Brain microvascular endothelial cell (primary cell): ENCODE measurements at regions not wholly inside any gene's neighbourhood (a gene's known extent, or its start where the extent isn't known, plus 50 kb on each side); places are given as distances from the start of the nearest gene placed in this dataset.

ENCODE experiments used
- DNase-seq: peaks from one replicate; pipeline ENCODE4 v3.0.0-alpha.2; 2020
- H3K27ac ChIP-seq: fragments of 250-450 bp; sonication (Bioruptor Pico); 2 replicates; pipeline ENCODE4 v1.5.1; 2020; ENCODE audit warnings: mild to moderate bottlenecking, moderate library complexity
- H3K27me3 ChIP-seq: fragments of 250-450 bp; sonication (Bioruptor Pico); replicated peaks from 2 replicates; pipeline ENCODE4 v1.5.1; 2020; ENCODE audit warnings: mild to moderate bottlenecking
- H3K36me3 ChIP-seq: fragments of 250-450 bp; sonication (Bioruptor Pico); replicated peaks from 2 replicates; pipeline ENCODE4 v1.5.1; 2020; ENCODE audit warnings: mild to moderate bottlenecking
- H3K4me3 ChIP-seq: 2 replicates; pipeline ENCODE4 v1.5.1; 2011; ENCODE audit warnings: low read depth, mild to moderate bottlenecking, control low read depth, low read length, moderate library complexity
- in situ Hi-C: cut with HindIII; loops from 2 replicates; pipeline ENCODE4 v1.10.0; 2017; ENCODE audit warnings: low sequenced_read_pairs, low pct_ligation_motif_present
- TF ChIP-seq, protein P1 (sequence below): IDR thresholded peaks from 2 replicates; pipeline ENCODE4 v1.5.1; 2011; ENCODE audit warnings: low read depth, mild to moderate bottlenecking, moderate library complexity, low read length, control low read depth, inconsistent platforms; ENCODE audit errors: missing control alignments

- Histone ChIP-seq H3K4me3 (no peak overlapping the region), H3K27ac (no peak overlapping the region), H3K27me3 (peaks cover 23% of the 10 kb centered on the region), H3K36me3 (no peaks in the 10 kb centered on the region)
- in situ Hi-C loops = no loop called here
- DNase-seq = no peak
- TF ChIP-seq, protein P1, sequence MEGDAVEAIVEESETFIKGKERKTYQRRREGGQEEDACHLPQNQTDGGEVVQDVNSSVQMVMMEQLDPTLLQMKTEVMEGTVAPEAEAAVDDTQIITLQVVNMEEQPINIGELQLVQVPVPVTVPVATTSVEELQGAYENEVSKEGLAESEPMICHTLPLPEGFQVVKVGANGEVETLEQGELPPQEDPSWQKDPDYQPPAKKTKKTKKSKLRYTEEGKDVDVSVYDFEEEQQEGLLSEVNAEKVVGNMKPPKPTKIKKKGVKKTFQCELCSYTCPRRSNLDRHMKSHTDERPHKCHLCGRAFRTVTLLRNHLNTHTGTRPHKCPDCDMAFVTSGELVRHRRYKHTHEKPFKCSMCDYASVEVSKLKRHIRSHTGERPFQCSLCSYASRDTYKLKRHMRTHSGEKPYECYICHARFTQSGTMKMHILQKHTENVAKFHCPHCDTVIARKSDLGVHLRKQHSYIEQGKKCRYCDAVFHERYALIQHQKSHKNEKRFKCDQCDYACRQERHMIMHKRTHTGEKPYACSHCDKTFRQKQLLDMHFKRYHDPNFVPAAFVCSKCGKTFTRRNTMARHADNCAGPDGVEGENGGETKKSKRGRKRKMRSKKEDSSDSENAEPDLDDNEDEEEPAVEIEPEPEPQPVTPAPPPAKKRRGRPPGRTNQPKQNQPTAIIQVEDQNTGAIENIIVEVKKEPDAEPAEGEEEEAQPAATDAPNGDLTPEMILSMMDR = no peak
Observed at GRCh38 chr11:43549624-43550023, 130.9 kb upstream of the HSD17B12 start.

- TF ChIP-seq, protein P1 = no peak
- H3K27ac ChIP-seq = no peak overlapping the region
- H3K4me3 ChIP-seq = no peak overlapping the region
- DNase-seq = no peak
- H3K36me3 ChIP-seq = no peaks in the 10 kb centered on the region
- H3K27me3 ChIP-seq = peaks cover 33% of the 10 kb centered on the region
- in situ Hi-C loops = no loop called here
Observed at GRCh38 chr11:43550714-43551113, 129.8 kb upstream of the HSD17B12 start.

DNA sequence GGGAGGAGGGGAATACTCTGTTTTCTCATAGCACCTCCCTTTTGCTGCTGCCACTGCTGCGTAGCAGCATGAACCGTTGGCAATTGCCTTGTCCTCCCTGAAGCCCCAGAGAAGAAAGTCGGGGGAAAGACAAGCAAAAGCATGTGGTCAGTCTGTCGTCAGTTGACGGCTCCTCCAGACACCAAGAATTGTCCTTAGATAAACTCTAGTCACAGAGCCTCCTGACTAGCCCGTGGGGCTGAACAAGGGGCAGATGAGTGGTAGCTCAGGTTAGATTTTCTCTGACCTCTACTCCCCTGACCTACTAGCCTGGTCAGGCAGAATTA, 126.4 kb upstream of the HSD17B12 start:
- Histone ChIP-seq H3K27ac (no peak overlapping the region), H3K36me3 (no peaks in the 10 kb centered on the region), H3K27me3 (peaks cover 52% of the 10 kb centered on the region), H3K4me3 (no peak overlapping the region)
- no peak for DNase-seq
- TF ChIP-seq, protein P1 = no peak
- in situ Hi-C loops = no loop called here

DNA sequence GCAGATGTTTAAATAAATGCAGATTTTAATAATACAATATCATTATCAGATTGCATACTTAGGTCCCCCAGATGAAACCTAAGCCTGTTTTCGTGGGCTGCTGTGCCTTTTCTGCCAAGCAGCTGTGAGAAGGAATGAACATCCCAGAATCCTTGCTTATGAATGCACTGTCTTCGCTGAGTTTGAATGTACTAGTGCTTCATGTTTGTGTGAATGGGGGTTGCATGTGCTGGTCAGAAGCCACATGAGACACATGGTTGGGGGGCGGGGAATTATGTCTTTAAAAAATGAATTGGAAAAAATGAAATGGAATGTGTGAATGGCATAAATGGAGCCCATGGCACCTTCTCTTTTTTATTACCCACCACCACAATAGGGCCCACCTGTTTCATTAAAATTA, 125.4 kb upstream of the HSD17B12 start:
- in situ Hi-C loops = no loop called here
- Histone ChIP-seq H3K4me3 (no peak overlapping the region), H3K27ac (no peak overlapping the region), H3K27me3 (peaks cover 58% of the 10 kb centered on the region), H3K36me3 (no peaks in the 10 kb centered on the region)
- no peak for DNase-seq
- TF ChIP-seq, protein P1 = no peak

DNA sequence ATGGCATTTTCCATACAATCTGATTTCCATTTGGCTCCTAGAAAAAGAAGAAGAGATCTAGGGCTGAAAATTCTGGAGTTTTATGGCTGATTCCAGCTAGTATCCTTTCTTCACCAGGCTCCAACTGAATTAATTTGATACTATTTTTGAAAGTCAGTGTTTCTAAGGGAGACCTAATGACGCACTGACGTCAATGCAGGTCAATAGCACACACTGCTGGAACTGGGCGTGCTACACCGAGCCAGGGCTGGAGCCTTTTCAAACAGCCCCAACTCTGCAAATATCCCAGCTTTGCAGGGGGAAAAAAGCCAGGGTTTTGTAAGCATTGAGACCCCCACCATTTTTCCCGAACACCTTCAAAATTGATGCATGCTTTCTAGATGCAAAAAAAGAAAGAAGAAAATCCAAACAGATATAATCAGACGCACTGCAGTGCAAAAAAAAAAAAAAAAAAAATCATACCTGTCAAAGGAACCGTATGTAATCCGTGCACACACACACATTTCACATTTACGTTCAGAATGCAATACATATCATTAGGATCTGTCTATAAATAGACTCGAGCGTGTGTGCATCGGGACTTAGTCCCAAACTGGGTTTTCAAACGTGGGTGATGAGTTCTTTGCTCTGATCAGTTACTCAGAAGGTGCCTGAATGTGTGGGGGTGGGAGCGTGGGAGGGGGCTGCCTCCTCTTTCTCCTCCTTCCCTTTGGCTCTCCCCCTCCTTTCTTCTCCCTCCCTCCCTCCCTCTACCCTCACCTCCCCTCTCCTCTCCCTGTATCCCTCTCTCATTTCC, 124.5 kb upstream of the HSD17B12 start:
- Histone ChIP-seq H3K4me3 (no peak overlapping the region), H3K27me3 (peaks cover 58% of the 10 kb centered on the region), H3K36me3 (no peaks in the 10 kb centered on the region), H3K27ac (no peak overlapping the region)
- in situ Hi-C loops = no loop called here
- DNase-seq = peak; percentile 46
- TF ChIP-seq, protein P1 = no peak

GRCh38 chr11:43556612-43557375, 123.7 kb upstream of the HSD17B12 start:
- H3K27ac ChIP-seq = no peak overlapping the region
- no peak overlapping the region for H3K4me3 ChIP-seq
- peaks cover 58% of the 10 kb centered on the region for H3K27me3 ChIP-seq
- TF ChIP-seq, protein P1 = no peak
- DNase-seq = no peak
- H3K36me3 ChIP-seq = no peaks in the 10 kb centered on the region
- in situ Hi-C loops = no loop called here
